HEK293 (cell line): ENCODE measurements at regions not wholly inside any gene's neighbourhood (a gene's known extent, or its start where the extent isn't known, plus 50 kb on each side); places are given as distances from the start of the nearest gene placed in this dataset.

ENCODE experiments used
- CTCF ChIP-seq: fragments of 450-650 bp; formaldehyde crosslinking; IDR thresholded peaks from 2 replicates; pipeline ENCODE4 v1.5.1; 2016; ENCODE audit warnings: missing biosample characterization, missing genetic modification characterization
- TF ChIP-seq, protein P1 (sequence below): fragments of 450-650 bp; formaldehyde crosslinking; IDR thresholded peaks from 2 replicates; pipeline ENCODE4 v1.5.1; 2016; ENCODE audit warnings: missing biosample characterization, missing genetic modification characterization

GRCh38 chr2:234363647-234364294, 133.1 kb downstream of the ARL4C start:
- TF ChIP-seq, protein P1, sequence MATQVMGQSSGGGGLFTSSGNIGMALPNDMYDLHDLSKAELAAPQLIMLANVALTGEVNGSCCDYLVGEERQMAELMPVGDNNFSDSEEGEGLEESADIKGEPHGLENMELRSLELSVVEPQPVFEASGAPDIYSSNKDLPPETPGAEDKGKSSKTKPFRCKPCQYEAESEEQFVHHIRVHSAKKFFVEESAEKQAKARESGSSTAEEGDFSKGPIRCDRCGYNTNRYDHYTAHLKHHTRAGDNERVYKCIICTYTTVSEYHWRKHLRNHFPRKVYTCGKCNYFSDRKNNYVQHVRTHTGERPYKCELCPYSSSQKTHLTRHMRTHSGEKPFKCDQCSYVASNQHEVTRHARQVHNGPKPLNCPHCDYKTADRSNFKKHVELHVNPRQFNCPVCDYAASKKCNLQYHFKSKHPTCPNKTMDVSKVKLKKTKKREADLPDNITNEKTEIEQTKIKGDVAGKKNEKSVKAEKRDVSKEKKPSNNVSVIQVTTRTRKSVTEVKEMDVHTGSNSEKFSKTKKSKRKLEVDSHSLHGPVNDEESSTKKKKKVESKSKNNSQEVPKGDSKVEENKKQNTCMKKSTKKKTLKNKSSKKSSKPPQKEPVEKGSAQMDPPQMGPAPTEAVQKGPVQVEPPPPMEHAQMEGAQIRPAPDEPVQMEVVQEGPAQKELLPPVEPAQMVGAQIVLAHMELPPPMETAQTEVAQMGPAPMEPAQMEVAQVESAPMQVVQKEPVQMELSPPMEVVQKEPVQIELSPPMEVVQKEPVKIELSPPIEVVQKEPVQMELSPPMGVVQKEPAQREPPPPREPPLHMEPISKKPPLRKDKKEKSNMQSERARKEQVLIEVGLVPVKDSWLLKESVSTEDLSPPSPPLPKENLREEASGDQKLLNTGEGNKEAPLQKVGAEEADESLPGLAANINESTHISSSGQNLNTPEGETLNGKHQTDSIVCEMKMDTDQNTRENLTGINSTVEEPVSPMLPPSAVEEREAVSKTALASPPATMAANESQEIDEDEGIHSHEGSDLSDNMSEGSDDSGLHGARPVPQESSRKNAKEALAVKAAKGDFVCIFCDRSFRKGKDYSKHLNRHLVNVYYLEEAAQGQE (tag by site-specific recombination) = no peak
- TF ChIP-seq CTCF (tag by site-specific recombination) = no peak
